ENCODE measurements at regions not wholly inside any gene's neighbourhood (a gene's known extent, or its start where the extent isn't known, plus 50 kb on each side); places are given as distances from the start of the nearest gene placed in this dataset.

- TF ChIP-seq CTCF (IDR thresholded peaks at IDR 0.05) (no peak), POLR2A (IDR thresholded peaks at IDR 0.05) (no peak)
Measured at GRCh38 chr14:45698462-45699134, 445.6 kb upstream of the MIS18BP1 start.
